ENCODE measurements at regions not wholly inside any gene's neighbourhood (a gene's known extent, or its start where the extent isn't known, plus 50 kb on each side); places are given as distances from the start of the nearest gene placed in this dataset.

DNA sequence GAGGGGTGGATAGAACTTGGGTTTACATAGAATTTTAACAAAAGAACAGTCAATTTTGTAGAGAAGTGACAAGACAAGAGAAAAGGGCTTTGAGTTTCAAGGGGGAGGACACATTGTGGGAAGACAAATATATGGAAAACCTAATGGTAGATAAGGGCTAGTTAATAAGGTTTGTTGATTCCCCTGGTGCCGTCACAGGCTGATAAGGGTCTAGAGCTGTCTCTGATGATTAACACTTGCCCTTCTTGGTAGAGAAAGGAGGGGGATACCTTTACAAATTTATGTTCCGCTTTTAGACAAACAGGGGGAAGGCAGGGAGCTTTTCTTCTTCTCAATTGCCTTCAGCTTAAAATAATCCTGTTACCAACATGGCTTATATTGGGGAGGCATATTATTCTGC lies 124.3 kb downstream of the ETS2 start:
- no CpG with 5 or more reads among the region's 2 CpGs for WGBS, 2 experiments (ENCODE audit: extremely low coverage in 2 of 2, insufficient read length in 1 of 2)
- POLR2A ChIA-PET (ENCODE audit: unreplicated experiment), result no interaction called here
- in situ Hi-C loops (cut with MboI; ENCODE audit: low sequenced_read_pairs), result no loop called here

More for the DNA sequence above, 124.3 kb downstream of the ETS2 start:
- H2BK5ac ChIP-seq (ENCODE audit: low read depth, low read length, poor library complexity, severe bottlenecking), result no peak overlapping the region
- 0 out of 4 replicates have a peak, but pooled peaks cover 0 to 4% of the 10 kb centered on the region in 2 experiments for H3K79me1 ChIP-seq (ENCODE audit: low read depth in 1 of 2, low read length in 2 of 2)
- H3K36me3 ChIP-seq (ENCODE audit: control insufficient read depth, insufficient read depth, low read length), result no peaks in the 10 kb centered on the region
- no peak overlapping the region for H3K27ac ChIP-seq (ENCODE audit: insufficient read depth, low read length)
- intact Hi-C loops (cut with micrococcal nuclease), result no loop called here
- H3K9ac ChIP-seq (ENCODE audit: low read depth, low read length), result no peak overlapping the region
- no peak overlapping the region; a peak in 1 of 4 replicates for H4K8ac ChIP-seq (ENCODE audit: low read depth in 2 of 2, low read length in 2 of 2)
- no peak overlapping the region for H2AK5ac ChIP-seq (ENCODE audit: low read depth, low read length)
- no peak overlapping the region for H2AFZ ChIP-seq (replicated peaks; ENCODE audit: low read length, poor library complexity)
- dilution Hi-C loops (cut with HindIII; ENCODE audit: low sequenced_read_pairs, unreplicated experiment), result no loop called here
- H3K4me2 ChIP-seq (ENCODE audit: low read depth, low read length), result no peak overlapping the region
- peak overlapping the region; percentile 81; the same call in 1 of the 2 replicates for H3K14ac ChIP-seq (replicated peaks; ENCODE audit: low read depth, low read length)
- H3K4me1 ChIP-seq (ENCODE audit: control insufficient read depth, insufficient read depth, low read length), result peaks cover 9% of the 10 kb centered on the region
- no peak overlapping the region for H3K18ac ChIP-seq (ENCODE audit: low read depth, low read length)
- DNase-seq (no peak), ATAC-seq (ENCODE audit: low read depth) (no peak)
- BruUV-seq (replicated peaks), result no TSS peak
- H3K56ac ChIP-seq (ENCODE audit: extremely low read depth, insufficient read depth, low read length), result no peak overlapping the region
- H4K91ac ChIP-seq (ENCODE audit: insufficient read depth, low read depth, low read length), result no peak overlapping the region
- peaks cover 6% of the 10 kb centered on the region for H3K9me1 ChIP-seq (ENCODE audit: insufficient read depth, low read length)
- no peak overlapping the region for H4K5ac ChIP-seq (ENCODE audit: low read depth, low read length)
- no peak overlapping the region for H2AK9ac ChIP-seq (replicated peaks; ENCODE audit: low read depth, low read length, poor library complexity)
- H3K4me3 ChIP-seq (ENCODE audit: insufficient read depth, low read depth, low read length), result no peak overlapping the region
- peak overlapping the region; percentile 69 for H2BK120ac ChIP-seq (ENCODE audit: low read depth, low read length)
- H3K9me3 ChIP-seq (ENCODE audit: control insufficient read depth, insufficient read depth, low read length), result peaks cover 2% of the 10 kb centered on the region; the same call in 1 of the 2 replicates
- peak overlapping the region; percentile 47; the same call in 1 of the 2 replicates for H2BK20ac ChIP-seq (ENCODE audit: low read depth, low read length)
- CTCF ChIA-PET, result no interaction called here
- H2BK15ac ChIP-seq (ENCODE audit: low read depth, low read length), result peak overlapping the region; percentile 68; the same call in 1 of the 3 replicates
- no peaks in the 10 kb centered on the region for H4K20me1 ChIP-seq (ENCODE audit: insufficient read depth, low read length)
- H3K23ac ChIP-seq (ENCODE audit: low read depth, low read length), result no peak overlapping the region
- no peaks in the 10 kb centered on the region for H3K27me3 ChIP-seq (ENCODE audit: control insufficient read depth, insufficient read depth, low read length)
- no peak overlapping the region; the same call in 1 of the 2 replicates for H3K4ac ChIP-seq (ENCODE audit: low read depth, low read length)
- TF ChIP-seq BHLHE40 (IDR thresholded peaks at IDR 0.05; ENCODE audit: low read depth, low read length), result no peak
- TF ChIP-seq RAD21 (IDR thresholded peaks at IDR 0.05; ENCODE audit: low read length), result no peak
- TF ChIP-seq RCOR1 (IDR thresholded peaks at IDR 0.05; ENCODE audit: insufficient replicate concordance, low read length), result no peak
- TF ChIP-seq FOS (IDR thresholded peaks at IDR 0.05; ENCODE audit: low read depth, low read length), result no peak
- no peak for TF ChIP-seq MAFK (IDR thresholded peaks at IDR 0.05; ENCODE audit: low read depth, low read length)
- TF ChIP-seq CEBPB (IDR thresholded peaks at IDR 0.05; ENCODE audit: low read depth, low read length), result no peak
- no peak for TF ChIP-seq NFE2L2 (IDR thresholded peaks at IDR 0.05; ENCODE audit: low read depth, low read length)
- TF ChIP-seq MXI1 (IDR thresholded peaks at IDR 0.05; ENCODE audit: borderline replicate concordance, low read depth, low read length), result no peak
